GM12872 (cell line): ENCODE measurements at regions not wholly inside any gene's neighbourhood (a gene's known extent, or its start where the extent isn't known, plus 50 kb on each side); places are given as distances from the start of the nearest gene placed in this dataset.

Experiments
- CTCF ChIP-seq: IDR thresholded peaks from 3 replicates; pipeline ENCODE4 v1.5.1; 2011; ENCODE audit warnings: low read depth, mild to moderate bottlenecking, low read length, moderate library complexity; ENCODE audit not compliant: insufficient read depth

- no peak for TF ChIP-seq CTCF
These were observed 194.0 kb downstream of the FAM181B start for GRCh38 chr11:82539669-82540068.

- no peak for TF ChIP-seq CTCF
These were observed 197.0 kb downstream of the FAM181B start for GRCh38 chr11:82536706-82537105.

- no peak for TF ChIP-seq CTCF
These were observed 199.9 kb downstream of the FAM181B start for GRCh38 chr11:82533628-82534327.

- no peak for TF ChIP-seq CTCF
These were observed 203.7 kb downstream of the FAM181B start for GRCh38 chr11:82529936-82530335.

GRCh38 chr11:82527081-82527584, 206.5 kb downstream of the FAM181B start:
- TF ChIP-seq CTCF: no peak

- TF ChIP-seq CTCF: no peak
These were observed 210.5 kb downstream of the FAM181B start for GRCh38 chr11:82523141-82523540.

- no peak for TF ChIP-seq CTCF
These were observed 212.2 kb downstream of the FAM181B start for GRCh38 chr11:82521427-82521826.
